ENCODE measurements at regions not wholly inside any gene's neighbourhood (a gene's known extent, or its start where the extent isn't known, plus 50 kb on each side); places are given as distances from the start of the nearest gene placed in this dataset.

GRCh38 chr12:127310548-127310947, 956.4 kb upstream of the TMEM132C start:
- no peak for TF ChIP-seq ZFX (IDR thresholded peaks at IDR 0.05)
- no peak for TF ChIP-seq CTCF (conservative IDR thresholded peaks at IDR 0.05)
- H3K27ac ChIP-seq, result no peak overlapping the region

- TF ChIP-seq ZFX (IDR thresholded peaks at IDR 0.05) (no peak), CTCF (conservative IDR thresholded peaks at IDR 0.05) (no peak)
- H3K27ac ChIP-seq, result no peak overlapping the region
Measured at GRCh38 chr12:127311720-127312364, 955.1 kb upstream of the TMEM132C start.

GRCh38 chr12:127324681-127325080, 942.3 kb upstream of the TMEM132C start:
- H3K27ac ChIP-seq, result no peak overlapping the region
- TF ChIP-seq CTCF (conservative IDR thresholded peaks at IDR 0.05) (no peak), ZFX (IDR thresholded peaks at IDR 0.05) (no peak)

GRCh38 chr12:127327986-127328385, 939.0 kb upstream of the TMEM132C start:
- TF ChIP-seq ZFX (IDR thresholded peaks at IDR 0.05), result no peak
- TF ChIP-seq CTCF (conservative IDR thresholded peaks at IDR 0.05), result no peak
- no peak overlapping the region for H3K27ac ChIP-seq

- H3K27ac ChIP-seq, result no peak overlapping the region
- TF ChIP-seq ZFX (IDR thresholded peaks at IDR 0.05), result no peak
- no peak for TF ChIP-seq CTCF (conservative IDR thresholded peaks at IDR 0.05)
Measured at GRCh38 chr12:127328867-127329266, 938.1 kb upstream of the TMEM132C start.

GRCh38 chr12:127334365-127334764, 932.6 kb upstream of the TMEM132C start:
- no peak overlapping the region for H3K27ac ChIP-seq
- TF ChIP-seq ZFX (IDR thresholded peaks at IDR 0.05) (no peak), CTCF (conservative IDR thresholded peaks at IDR 0.05) (no peak)

- no peak for TF ChIP-seq ZFX (IDR thresholded peaks at IDR 0.05)
- TF ChIP-seq CTCF (conservative IDR thresholded peaks at IDR 0.05), result no peak
- no peak overlapping the region for H3K27ac ChIP-seq
Measured at GRCh38 chr12:127334912-127335644, 931.9 kb upstream of the TMEM132C start.
